Umbilical cord (tissue), 1 donor: ENCODE measurements at regions not wholly inside any gene's neighbourhood (a gene's known extent, or its start where the extent isn't known, plus 50 kb on each side); places are given as distances from the start of the nearest gene placed in this dataset.

Experiments
- DNase-seq: peaks from one replicate; pipeline ENCODE4 v3.0.0-alpha.2; 2015; ENCODE audit warnings: low spot score

DNA sequence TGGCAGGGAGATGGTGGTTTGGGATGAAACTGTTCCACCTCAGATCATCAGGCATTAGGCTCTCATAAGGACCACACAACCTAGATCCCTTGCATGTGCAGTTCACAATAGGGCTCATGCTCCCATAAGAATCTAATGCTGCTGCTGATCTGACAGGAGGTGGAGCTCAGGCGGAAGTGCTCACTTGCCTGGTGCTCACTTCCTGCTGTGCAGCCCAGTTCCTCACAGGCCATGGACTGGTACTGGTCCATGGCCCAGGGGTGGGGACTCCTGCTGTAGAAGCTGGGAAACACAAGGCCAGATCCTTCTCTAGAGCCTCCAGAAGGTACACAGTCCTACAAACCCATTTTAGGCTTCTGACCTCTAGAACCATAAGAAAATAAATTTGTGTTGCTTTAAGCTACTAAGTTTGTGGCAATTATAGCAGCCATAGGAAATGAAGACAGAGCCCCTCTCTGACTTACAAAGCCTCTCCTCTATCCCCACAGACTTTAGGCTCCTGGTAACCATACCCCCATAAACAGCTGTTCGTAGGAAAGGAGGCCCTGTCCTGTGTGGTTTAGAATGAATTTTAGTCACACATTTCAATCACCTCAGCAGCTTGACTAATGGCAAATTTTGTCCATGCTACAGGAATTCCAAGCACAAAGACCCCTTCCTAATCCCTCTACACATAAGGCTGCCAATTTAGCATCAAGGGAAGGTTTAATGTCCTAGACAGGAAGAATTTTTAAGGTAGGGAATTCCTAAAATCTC is 206.1 kb upstream of the PHYHIPL start:
- DNase-seq: no peak

DNA sequence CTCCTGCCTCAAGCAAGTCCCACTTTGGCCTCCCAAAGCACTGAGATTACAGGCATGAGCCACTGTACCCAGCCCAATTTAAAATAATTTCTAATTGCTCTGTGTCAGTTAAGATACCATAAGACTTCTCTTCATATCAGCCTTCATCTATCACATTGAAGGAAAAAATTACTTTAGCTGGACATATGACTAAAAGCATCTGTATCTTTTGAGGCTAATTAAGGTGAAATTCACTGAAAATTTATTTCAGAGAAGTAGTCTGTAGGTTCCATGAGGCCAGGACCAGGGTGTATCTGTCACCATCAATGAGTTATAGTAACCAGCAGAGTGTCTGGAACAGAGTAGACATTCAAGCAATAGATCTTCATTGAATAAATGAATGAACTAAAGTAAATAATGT is 205.2 kb upstream of the PHYHIPL start:
- DNase-seq: no peak

- DNase-seq: no peak
These were observed 204.5 kb upstream of the PHYHIPL start for GRCh38 chr10:58971796-58972491.

GRCh38 chr10:58972576-58973234 is 203.7 kb upstream of the PHYHIPL start:
- no peak for DNase-seq

DNA sequence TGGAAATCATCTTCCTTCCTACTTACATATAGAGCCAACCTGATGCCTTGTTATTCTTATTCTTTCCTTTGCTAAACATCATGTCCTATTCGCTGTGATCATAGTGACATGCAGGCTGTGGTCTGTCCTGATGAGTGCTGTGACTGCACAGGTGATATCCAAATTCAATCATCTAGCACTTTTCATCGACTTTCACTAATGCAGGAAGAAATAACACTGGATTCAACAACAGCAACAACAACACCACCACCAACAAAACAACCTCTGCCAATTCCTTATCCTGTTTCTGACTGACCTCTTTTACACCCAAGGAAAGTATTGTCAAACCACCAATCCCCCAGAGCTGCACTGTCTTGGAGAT is 203.2 kb upstream of the PHYHIPL start:
- no peak for DNase-seq

DNA sequence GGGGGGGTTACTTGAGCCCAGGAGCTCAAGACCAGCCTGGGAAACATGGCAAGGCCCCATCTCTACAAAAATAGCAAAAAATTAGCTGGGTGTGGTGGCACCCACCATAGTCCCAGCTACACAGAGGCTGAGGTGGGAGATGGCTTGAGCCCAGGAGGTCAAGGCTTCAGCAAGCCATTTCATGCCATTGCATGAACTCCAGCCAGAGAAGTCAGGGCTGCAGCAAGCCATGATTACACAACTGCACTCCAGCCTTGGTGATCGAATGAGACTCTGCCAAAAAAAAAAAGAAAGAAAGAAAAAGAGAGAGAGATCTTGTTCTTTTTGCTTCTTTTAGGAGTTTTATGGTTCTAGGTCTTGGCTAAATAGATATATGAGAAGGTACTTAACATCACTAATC is 200.2 kb upstream of the PHYHIPL start:
- no peak for DNase-seq

- no peak for DNase-seq
These were observed 196.7 kb upstream of the PHYHIPL start for GRCh38 chr10:58979711-58980110.

GRCh38 chr10:58980826-58981415 is 195.5 kb upstream of the PHYHIPL start:
- DNase-seq: peak; percentile 8

GRCh38 chr10:58981846-58982245 is 194.6 kb upstream of the PHYHIPL start:
- DNase-seq: no peak

DNA sequence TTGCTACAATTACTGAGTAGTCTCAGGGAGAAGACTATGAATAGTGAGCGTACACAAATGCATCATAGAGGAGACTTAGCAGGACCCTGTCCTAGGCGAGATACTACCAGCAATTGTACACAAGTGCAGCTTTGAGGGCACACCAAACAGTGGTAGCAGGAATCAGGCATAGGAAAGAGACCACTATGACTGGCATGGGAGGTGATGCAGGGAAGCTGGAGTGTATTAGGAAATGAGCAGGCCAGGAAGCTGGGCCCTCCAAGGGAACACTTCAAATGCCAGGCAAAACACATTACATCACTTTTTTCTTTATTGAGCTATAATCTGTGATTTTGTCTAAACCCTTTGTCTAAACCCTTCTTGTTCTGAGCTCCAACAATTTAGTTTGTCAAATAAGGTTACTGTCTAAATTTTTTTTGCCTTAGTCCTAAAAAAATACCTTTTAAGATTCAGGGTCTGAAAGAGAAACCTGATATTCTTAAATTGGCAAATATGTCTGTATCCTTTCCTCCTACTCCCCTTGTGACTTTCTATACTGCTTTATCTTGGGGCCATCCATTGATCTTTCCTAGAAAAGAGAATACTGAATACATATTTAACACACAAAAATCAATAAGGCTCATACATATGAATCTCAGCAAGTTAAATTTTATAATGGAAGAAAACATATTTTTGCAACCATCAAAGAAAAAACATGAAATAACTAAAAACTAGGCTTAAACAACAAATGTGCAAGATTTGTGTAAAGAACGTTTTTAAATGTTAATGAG is 193.8 kb upstream of the PHYHIPL start:
- DNase-seq: peak; percentile 17

DNA sequence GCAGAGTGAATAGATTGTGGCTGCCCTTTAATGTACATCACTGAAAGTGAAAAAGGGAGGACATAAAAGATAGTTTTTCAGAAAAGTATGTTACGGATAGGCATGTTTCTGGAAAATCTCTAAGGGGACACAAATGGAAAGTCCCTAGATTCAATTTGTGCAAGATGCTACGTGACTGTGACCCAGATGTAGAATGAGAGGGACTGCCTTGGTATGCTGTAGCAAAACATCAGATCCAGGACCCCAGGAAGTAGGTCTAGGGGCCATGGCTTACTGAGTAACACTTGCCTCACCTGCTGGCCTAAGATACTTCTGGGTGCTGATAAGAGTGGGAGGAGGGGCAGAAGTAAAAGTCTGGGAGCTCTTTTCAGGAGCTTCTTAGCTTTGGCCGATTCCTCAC is 191.2 kb upstream of the PHYHIPL start:
- no peak for DNase-seq

DNA sequence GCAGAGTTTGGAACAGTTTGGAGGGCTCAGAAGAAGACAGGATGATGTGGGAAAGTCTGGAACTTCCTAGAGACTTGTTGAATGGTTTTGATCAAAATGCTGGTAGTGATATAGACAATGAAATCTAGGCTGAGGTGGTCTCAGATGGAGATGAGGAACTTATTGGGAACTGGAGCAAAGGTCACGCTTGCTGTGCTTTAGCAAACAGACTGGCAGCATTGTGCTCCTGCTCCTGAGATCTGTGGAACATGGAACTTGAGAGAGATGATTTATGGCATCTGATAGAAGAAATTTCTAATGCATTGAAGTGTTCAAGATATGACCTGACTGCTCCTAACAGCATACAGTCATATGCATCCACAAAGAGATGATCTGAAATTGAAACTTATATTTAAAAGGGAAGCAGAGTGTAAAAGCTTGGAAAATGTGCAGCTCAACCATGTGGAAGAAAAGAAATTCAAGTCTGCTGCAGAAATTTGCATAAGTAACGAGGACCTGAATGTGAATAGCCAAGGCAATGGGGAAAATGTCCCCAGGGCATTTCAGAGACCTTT is 186.9 kb upstream of the PHYHIPL start:
- DNase-seq: no peak

GRCh38 chr10:58990693-58991092 is 185.8 kb upstream of the PHYHIPL start:
- no peak for DNase-seq

DNA sequence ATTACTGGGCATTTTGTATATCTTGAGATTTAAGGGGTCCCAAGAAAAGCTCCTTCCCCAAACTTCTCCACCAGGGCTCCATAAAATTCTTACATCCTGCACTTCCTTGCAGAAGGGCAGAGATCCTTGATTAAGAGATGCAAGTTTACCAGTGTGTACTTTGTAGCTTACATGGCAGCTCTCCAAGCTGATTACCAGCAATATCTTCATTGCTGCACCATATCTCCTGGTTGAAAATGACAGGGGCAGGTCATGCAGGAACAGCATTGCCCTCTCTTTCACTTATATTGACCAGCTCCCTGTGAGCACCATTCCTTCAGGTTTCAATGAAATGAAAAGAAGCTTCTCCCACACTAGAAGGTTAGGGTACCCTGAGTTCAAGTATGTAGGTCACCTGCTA is 184.6 kb upstream of the PHYHIPL start:
- DNase-seq: no peak

DNA sequence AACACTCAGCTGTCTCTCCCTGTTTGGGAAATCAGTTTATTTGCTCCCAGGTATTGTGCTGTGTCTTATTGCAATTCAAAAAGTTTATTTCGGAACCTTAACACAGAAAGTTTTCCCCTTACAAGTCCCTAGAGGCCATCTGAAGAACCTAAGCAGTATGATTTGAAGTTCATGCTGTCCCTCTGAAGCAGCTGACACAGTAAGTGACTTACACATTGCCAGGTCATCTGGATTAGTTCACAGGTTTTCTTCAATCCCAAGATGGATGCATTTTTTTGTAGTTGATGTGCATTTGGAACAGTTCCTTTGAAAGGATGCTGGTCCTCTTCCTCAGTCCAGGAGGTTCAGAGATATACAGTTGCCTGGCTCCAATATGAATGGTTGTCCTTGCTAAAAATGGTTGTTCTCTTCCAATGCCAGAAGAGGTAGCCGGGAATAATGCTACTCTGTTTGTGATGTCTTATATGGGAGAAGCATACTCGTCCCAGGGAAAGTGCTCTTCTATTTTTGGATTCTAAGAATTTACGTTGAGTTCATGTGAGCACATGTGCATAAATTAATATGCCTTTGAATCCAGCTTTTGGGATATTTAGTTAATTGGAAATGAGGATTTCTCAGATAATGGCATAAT is 183.5 kb upstream of the PHYHIPL start:
- no peak for DNase-seq

GRCh38 chr10:58993480-58994221 is 182.8 kb upstream of the PHYHIPL start:
- DNase-seq: no peak

GRCh38 chr10:58994226-58995057 is 182.0 kb upstream of the PHYHIPL start:
- no peak for DNase-seq

- no peak for DNase-seq
These were observed 181.3 kb upstream of the PHYHIPL start for GRCh38 chr10:58995058-58995596.

DNA sequence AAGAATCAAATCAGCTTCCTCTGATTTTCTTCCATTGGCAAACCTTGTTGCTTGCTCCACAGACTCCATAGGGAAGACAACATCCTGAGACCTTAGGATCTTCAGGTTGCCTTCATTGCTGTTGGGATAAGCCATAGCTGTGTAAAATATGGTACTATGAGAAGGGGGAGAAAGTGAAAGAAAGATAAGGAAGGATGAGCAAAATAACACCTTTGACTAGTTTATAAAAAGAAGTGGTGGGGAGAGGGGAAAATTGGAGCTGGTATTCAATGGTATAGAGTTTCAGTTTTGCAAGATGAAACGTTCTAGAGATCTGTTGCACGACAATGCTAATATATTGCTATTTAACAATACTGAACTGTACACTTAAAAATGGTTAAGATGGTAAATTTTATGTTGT is 180.4 kb upstream of the PHYHIPL start:
- DNase-seq: no peak
